GM20000 (cell line): ENCODE measurements at regions not wholly inside any gene's neighbourhood (a gene's known extent, or its start where the extent isn't known, plus 50 kb on each side); places are given as distances from the start of the nearest gene placed in this dataset.

ENCODE experiments used
- DNase-seq: peaks from one replicate; pipeline ENCODE4 v3.0.0; 2012; ENCODE audit warnings: low spot score
- TF ChIP-seq, protein P1 (sequence below): IDR thresholded peaks from 2 replicates; pipeline ENCODE4 v1.5.1; 2012; ENCODE audit warnings: mild to moderate bottlenecking, control low read depth; ENCODE audit errors: extremely low read depth, missing control alignments

DNA sequence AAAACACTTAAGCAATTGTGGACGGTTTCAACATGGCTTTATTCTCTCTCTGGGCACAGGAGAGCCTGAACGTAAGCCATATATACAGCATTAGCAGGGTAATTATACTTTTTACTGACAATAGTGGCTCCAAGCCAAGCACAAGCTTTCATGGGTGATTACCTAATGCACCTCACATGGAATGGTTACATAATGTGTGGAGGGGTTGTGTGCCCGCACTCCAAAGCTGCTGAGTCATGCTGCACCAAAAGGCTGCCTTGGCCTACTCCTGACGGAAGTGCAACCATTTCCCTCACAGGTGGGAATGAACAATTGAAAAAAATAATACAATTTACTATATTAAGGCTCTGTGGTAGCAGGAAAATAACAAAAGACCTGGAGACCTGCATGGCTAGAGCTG is 86.5 kb upstream of the ATP10B start:
- TF ChIP-seq, protein P1, sequence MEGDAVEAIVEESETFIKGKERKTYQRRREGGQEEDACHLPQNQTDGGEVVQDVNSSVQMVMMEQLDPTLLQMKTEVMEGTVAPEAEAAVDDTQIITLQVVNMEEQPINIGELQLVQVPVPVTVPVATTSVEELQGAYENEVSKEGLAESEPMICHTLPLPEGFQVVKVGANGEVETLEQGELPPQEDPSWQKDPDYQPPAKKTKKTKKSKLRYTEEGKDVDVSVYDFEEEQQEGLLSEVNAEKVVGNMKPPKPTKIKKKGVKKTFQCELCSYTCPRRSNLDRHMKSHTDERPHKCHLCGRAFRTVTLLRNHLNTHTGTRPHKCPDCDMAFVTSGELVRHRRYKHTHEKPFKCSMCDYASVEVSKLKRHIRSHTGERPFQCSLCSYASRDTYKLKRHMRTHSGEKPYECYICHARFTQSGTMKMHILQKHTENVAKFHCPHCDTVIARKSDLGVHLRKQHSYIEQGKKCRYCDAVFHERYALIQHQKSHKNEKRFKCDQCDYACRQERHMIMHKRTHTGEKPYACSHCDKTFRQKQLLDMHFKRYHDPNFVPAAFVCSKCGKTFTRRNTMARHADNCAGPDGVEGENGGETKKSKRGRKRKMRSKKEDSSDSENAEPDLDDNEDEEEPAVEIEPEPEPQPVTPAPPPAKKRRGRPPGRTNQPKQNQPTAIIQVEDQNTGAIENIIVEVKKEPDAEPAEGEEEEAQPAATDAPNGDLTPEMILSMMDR = no peak

DNA sequence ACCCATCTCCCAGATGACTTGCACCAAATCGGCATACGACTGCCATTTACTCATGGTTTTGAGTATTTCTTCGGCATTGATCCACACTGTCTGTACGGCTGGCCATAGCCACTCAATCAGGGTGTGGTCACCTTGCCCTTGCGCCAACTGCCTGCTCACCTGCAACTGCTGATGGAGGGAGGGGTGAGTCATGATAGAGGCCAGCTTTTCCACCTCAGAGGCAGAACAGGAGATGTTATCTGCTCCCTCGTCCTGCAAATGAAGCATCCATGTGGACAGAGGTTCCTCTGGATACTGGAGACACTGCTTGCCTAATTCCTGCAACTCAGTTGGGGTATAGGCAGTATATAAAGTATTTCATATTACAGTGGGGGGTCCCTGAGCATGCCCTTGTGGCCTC is 85.6 kb upstream of the ATP10B start:
- TF ChIP-seq, protein P1 = no peak
- no peak for DNase-seq

More for the DNA sequence above, 86.5 kb upstream of the ATP10B start:
- no peak for DNase-seq

DNA sequence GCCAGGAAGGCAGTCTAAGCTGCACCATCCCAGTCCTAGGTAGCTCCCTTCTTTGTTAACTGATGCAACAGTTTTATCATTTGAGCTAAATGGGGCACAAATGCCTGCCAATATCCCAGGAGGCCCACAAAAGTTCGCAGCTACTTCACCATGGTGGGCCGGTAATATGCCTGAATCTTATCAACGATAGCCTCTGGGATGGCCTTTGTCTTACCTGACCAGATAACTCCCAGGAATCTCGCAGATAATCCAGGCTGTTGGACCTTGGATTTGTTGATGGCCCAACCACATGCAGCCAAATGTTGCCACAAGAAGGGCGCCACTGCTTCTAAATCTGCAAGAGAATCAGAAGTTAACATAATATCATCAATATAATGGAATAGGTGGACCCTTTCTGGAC is 83.8 kb upstream of the ATP10B start:
- DNase-seq = no peak
- TF ChIP-seq, protein P1 = no peak

DNA sequence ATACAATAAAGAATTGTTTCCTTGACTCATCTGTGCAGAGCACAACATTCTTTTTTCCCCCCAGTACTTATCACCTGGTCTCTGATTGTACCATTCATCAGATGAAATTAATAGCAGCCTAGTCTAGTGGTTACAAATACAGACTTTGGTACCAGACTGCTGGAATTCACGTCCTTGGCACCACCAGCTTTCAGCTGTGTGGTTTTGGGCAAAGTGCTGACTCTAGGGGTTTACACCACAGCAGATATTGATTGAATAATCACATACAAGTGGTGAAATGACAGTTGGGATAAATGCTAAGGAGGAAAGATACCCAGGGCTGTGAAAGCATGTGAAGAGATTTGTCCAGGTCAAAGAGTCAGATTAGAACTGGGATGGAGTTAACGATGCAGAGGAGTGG is 79.3 kb upstream of the ATP10B start:
- DNase-seq = no peak
- TF ChIP-seq, protein P1 = no peak

DNA sequence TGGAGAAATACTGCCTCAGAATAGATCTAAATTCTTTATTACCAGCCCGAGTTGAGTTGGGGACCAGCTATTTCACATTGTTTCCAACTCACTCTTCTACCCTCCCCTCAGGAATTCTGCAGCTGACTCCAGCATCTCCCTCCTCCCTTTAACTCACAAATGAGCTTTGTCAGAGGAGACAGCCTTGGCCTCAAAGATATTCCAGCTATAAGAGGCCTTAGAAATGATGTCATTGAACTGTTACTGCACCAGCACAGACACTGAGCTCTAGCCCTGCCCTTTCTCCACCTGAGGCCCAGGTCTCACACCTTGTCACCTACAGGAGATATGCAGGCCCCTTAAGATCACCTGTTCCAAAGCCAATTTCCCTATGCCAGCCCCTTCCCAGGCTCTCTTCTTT is 78.4 kb upstream of the ATP10B start:
- DNase-seq = no peak

DNA sequence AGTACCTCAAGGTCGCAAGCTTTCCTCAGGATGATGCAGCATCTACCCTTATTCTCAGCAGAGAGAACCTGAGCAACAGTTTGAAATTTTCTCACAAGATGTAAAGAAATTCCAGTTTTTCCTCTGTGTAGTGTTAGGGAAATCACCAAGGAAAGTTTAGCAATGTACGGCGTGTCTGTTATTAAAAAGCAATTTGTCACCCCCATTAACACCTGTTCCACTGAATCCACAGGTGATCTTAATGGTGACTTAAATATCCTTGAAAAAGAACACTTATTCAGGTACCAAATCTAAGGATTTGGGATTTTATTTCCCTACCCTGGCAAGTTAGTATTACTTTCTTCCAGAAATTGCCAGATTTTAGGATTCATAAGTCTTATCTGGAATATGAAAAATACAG is 77.9 kb upstream of the ATP10B start:
- TF ChIP-seq, protein P1 = no peak
- no peak for DNase-seq

More for the DNA sequence above, 78.4 kb upstream of the ATP10B start:
- TF ChIP-seq, protein P1 = no peak

DNA sequence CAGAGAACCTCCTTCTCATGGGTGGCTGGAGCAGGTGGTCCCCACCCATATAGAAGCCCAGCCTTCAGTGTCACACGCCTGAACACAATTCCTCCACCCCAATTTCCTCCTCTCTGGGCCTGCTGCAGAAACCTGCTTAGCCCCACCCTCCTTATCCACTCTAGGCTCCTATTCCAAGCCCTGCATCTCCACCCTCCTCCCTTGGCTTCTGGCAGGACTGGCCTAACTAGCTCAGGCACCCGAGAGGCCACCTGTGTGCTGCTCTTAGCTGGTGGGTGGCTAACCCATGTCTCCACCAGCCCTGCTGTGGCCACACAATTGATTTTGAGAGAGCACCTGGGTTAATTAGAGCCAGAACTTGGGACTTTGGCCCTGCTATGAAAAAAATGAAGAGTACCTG is 77.3 kb upstream of the ATP10B start:
- no peak for DNase-seq
- TF ChIP-seq, protein P1 = no peak
